GM18519 (cell line): ENCODE measurements at regions not wholly inside any gene's neighbourhood (a gene's known extent, or its start where the extent isn't known, plus 50 kb on each side); places are given as distances from the start of the nearest gene placed in this dataset.
"Not testable (repeated sequence)": the region's sequence is repeated elsewhere in the genome, so short reads cannot be mapped to it uniquely, and the experiment has no call there.

ENCODE experiments used
- ATAC-seq: cut with Tn5 transposase; IDR thresholded peaks from one replicate; pipeline ENCODE4 v1.9.1; 2021; ENCODE audit warnings: mild to moderate bottlenecking, moderate library complexity; ENCODE audit not compliant: unreplicated experiment, low FRiP score

- ATAC-seq, result not testable (repeated sequence)
Measured at GRCh38 chr10:46095943-46096342, 49.9 kb upstream of the MSMB start.

GRCh38 chr10:46096446-46096845, 50.4 kb upstream of the MSMB start:
- ATAC-seq, result no peak

DNA sequence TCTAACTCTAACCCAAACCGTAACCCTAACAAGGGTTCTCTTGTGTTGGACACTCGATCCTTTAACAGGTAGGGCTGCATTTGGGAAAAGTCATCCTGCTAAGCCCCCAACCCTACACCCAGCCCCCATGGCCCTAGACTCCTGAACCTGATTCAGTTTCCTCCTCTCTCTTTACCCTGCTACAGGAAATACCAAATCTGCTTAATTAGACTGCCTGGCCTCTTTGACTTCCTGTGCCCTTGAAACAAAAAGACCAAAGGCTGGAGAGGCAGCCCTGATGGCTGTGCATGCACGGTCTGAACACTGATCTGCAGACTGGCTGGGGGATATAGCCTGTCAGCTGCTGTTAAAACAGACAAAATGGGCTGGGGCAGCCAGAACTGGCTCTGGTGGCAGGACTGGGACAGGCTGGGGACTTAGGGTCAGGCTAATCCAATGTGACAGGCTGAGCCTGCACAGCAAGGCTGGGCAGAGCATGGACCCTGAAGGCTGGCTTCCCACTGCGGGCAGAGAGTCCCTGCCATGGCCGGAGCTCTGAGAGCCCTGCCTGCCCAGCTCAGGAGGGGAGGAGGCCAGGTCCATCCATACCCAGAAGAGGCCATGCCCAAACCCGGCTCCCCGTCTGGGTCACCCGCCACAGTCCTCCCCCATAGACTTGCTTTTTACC, 51.0 kb upstream of the MSMB start:
- no peak for ATAC-seq

- no peak for ATAC-seq
Measured at GRCh38 chr10:46097576-46098317, 51.7 kb upstream of the MSMB start.

DNA sequence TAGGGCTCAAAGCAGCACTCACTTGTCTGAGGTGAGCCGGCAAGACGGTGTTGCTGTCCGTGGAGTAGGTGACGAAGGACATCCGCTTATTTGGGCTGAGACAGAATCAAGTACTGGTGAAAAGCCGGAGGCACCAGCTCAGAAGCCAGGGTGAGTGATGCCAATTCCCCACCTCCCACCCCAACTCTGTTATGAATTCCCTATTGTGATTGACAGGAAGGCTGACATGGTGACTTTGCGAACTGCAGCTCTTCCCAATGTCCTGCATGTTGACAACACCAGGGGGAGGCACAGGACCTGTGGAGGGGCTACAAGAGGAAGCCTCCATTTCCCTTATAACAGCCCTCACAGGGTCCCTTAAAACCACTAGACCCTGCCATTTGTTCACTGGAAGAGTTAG, 52.3 kb upstream of the MSMB start:
- no peak for ATAC-seq

- not testable (repeated sequence) for ATAC-seq
Measured at GRCh38 chr10:46098925-46099324, 52.9 kb upstream of the MSMB start.

DNA sequence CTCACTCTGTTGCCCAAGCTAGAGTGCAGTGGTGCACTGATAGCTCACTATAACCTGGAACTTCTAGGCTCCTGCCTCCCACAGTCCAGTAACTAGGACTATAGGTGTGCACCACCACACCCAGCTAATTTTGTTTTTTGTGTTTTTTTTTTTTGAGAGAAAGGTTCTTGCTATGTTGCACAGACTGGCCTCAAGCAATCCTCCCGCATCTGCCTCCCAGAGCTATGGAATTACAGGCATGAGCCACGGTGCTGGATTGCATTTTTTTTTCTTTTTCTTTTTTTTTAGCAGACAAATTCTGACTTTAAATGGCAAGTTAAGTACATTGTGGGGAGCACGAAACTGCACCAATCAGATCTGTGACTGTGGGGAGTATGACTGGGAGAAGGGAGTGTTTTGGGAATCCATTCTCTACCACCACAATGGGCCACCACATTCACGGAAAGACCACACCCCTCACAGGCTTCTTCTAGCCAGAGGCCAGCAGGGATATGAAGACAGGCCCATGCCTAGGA, 58.1 kb upstream of the MSMB start:
- no peak for ATAC-seq

DNA sequence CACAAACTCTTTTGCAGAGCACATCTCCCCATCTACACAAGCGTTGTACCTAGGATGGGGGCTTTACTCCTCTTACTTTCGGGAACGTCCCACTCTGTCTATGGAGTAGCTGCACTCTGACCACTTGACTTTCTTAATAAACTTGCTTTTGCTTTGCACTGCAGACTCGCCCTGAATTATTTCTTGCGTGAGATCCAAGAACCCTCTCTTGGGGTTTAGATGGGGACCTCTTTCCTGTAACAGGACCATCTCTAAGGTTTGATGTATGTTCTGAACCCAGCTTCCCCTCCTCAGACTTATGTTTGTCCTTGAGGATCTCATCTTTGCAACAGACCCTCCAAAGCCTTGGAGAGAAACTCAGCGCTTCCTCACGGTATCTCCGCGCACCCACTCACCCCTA, 59.3 kb upstream of the MSMB start:
- ATAC-seq, result not testable (repeated sequence)

- not testable (repeated sequence) for ATAC-seq
Measured at GRCh38 chr10:46105856-46106409, 59.9 kb upstream of the MSMB start.

DNA sequence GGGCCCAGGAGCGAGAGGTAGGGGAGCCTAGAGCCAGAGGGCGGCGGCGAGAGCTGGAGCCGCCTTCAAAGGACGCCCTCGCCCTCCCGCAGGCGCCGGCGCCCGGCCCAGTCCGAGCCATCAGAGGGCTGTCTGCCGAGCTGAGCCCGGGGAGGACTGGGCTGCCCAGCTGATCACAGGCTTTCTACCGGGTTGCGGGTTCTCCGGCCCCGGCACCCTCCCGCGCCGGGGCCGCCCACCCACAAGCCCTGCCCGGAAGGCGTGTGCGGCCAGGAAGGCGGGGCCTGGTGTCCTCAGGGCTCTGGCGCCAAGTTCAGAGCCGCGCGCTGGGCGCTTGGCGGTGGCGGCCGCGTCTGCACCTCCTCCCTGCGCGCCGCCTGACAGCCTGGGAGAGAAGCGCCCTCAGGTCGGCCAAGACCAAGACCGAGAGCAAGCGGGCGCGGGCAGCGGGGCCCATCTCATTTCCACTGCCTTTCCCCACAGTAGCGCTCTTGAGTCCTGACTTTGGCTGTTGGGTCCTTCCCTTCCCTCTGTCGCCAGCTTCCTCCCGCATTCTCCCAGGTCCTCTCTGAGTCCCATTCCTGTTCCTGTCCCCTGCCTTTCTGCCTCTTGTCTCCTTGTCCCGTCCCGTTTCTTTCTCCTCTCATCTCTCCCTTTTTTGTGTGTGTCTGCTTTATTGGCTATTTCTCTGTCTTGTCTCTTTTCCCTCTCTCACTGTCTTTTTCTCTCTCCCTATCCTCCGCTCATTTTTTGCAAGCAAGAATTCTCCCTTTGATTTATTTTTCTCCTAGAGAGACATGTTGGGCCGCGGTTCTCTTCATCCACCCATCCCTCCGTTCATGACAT, 60.6 kb upstream of the MSMB start:
- peak; percentile 87 for ATAC-seq

DNA sequence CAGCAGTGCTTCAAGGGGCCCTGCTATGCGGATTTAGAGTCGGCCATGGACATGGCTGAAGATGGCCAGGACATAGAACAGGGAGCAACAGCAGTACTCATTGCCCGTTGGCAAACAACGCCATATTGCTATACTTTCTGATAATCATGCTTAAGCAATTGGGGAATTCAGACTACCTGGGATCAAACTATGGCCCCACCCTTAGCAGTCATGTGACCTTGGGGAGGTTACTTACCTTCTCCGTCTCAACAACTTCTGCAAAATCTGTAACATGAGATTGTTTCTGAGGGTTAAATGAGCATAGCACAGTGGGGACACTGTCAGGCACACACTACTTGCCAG, 62.1 kb upstream of the MSMB start:
- ATAC-seq, result not testable (repeated sequence)

- not testable (repeated sequence) for ATAC-seq
Measured at GRCh38 chr10:46154271-46154670, 108.2 kb upstream of the MSMB start.

- not testable (repeated sequence) for ATAC-seq
Measured at GRCh38 chr10:46154683-46155082, 108.6 kb upstream of the MSMB start.

DNA sequence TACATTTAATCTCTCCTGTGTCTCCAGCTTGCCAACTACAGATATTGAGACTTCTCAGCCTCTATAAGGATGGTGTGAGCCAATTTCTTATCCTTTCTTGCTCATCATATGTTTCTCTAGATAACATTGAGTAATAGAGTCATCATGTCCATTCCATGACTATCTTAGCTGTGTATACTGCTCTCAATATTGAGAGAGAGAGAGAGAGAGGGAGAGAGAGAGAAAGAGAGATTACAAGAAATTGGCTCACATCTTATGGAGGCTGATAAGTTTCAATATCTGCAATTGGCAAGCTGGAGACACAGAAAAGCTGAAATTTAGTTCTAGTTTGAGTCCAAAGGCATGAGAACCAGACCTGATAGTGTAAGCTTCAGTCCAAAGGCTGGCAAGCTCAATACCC, 110.8 kb upstream of the MSMB start:
- not testable (repeated sequence) for ATAC-seq

DNA sequence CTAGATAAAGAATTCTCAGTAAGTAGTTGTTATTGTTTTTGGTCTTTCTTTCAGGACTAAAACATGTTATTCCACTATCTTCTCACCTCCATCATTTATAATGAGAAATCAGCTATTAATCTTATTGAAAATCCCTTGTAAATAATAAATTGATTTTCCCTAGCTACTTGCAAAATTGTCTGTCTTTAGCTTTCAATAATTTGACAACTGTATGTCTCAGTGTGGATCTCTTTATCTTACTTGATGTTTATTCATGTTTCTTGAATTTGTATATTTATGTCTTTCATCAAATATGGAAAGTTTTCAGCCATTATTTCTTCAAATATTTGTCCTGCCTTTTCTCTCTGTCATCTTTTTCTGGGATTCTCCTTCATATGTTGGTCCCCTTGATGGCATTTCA, 117.1 kb upstream of the ANTXRL start:
- ATAC-seq, result no peak

DNA sequence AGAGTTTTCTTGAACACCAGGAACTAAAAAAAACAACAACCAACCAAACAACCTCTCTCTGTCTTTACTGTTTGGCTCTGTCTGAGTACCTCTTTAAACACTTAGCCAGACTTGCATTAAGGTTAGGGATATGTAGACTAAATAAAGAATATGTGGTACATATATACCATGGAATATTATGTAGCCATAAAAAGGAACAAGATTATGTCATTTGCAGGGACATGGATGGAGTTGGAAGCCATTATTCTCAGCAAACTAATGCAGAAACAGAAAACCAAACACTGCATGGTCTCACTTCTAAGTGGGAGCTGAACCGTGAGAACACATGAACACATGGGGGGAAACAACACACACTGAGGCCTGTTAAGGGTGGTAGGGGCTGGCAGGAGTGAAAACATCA, 116.0 kb upstream of the ANTXRL start:
- no peak for ATAC-seq

DNA sequence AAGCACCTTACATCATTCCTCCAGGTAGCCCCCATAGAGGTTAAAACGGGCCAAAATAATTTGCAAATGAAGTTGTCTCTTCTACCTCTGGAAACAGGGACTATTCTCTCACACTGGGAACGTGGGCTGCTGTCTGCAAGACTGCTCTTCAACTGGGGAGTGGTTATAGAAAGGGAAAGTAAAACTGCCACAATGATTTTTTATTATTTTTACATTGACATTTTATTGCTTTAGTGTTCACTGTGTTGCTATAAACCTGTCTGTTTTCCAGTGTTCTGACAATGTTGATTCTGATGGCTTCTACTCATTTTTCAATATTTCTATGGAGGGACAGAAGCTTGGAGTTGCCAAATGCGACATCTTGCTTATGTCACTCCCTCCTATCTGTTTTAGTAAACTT, 115.1 kb upstream of the ANTXRL start:
- ATAC-seq, result no peak

GRCh38 chr10:46175296-46175695, 111.5 kb upstream of the ANTXRL start:
- no peak for ATAC-seq

GRCh38 chr10:46175831-46176230, 111.0 kb upstream of the ANTXRL start:
- no peak for ATAC-seq

DNA sequence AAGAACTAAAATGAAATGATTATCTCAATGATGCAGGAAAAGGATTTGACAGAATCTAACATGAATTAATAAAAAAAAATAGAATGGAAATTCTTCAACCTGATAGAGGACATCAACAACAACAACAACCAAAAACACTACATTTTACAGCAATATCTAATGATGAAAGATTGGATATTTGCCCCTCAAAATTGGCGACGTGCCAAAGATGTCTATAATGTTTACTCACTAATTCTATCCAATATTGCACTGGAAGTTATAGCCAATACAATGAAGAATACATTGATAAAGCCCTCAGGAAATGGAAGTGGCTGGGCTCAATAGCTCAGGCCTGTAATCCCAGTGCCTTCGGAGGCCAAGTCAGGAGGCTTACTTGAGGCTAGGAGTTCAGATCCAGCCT, 99.4 kb upstream of the ANTXRL start:
- not testable (repeated sequence) for ATAC-seq

DNA sequence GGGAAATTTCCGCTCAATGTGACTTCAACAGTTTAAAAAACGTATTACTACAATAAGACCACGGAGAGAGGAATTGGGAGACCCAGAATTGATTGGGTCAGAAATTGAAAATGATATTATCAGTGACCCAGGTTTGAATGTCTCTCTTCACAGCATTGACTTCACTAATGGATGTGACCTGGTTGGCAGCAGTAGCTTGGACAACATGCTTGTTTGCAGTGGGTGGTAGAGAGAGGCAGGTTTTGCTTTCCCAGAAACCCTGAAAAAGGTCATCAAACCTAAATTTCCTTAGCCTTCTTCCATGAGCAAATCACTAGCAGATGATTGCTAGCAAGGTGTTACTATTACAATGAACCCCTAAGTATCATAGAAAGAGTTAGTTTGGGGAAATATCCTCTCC, 89.7 kb upstream of the ANTXRL start:
- no peak for ATAC-seq
